G401.6 (cell line): ENCODE measurements at regions not wholly inside any gene's neighbourhood (a gene's known extent, or its start where the extent isn't known, plus 50 kb on each side); places are given as distances from the start of the nearest gene placed in this dataset.

Experiments
- FAIRE-seq: peaks from 2 replicates; lab custom pipeline; 2012; peaks lifted over from hg19 to GRCh38; lab: Jason Lieb, UNC

DNA sequence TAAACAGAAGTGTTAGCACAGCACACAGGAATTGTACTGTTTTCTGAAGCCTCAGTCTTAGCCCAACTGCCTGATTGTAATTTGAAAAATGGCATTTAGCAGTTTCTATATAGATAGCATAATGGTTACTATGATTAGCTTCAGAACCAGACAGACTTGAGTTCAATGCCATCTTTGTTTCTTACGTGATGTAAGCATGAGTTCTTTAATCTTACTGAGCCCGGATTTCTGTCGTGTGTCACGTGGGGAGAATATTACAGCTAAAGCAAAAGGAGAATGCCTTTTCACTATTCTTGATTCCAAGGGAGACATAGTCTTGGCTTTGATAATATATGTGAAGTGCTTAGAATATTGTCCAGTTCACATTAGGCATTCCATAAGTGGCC is 407.3 kb downstream of the STIM2 start:
- FAIRE-seq = no peak

DNA sequence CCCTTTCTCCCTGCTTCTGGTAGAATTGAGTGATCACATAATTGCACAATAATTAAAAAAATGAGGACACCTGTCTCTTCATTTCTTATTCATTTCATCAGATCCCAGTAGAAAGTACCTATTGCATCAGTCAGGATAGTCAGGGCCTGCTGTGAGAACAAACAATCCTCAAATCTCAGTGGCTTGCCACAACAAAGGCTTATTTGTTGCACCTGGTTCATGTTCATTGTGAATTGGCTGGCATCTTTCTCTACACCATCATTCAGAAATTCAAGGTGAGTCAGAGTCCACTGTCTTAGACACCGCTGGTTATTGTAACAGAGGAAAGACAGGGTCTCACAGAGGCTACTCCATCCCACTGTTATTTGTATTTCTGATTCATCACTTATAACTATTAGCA is 409.8 kb downstream of the STIM2 start:
- no peak for FAIRE-seq

DNA sequence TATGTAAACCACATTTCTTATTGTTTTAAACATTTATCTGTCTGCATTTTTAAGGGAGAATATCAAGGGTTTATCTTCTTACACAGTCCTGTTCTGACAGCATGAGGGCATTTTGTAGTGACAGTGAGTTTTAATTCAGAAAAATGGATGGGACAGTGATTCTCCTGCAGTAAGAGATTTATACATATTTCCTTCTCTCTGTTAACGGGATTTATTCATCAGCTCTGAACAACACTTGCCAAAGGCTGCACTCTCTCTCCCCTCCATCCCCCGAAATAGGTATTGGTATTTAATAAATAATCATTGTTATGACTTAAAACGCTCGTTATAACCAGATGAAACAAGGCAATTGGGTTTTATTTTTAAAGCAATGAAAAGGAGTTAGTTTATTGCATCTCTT is 410.9 kb downstream of the STIM2 start:
- no peak for FAIRE-seq

DNA sequence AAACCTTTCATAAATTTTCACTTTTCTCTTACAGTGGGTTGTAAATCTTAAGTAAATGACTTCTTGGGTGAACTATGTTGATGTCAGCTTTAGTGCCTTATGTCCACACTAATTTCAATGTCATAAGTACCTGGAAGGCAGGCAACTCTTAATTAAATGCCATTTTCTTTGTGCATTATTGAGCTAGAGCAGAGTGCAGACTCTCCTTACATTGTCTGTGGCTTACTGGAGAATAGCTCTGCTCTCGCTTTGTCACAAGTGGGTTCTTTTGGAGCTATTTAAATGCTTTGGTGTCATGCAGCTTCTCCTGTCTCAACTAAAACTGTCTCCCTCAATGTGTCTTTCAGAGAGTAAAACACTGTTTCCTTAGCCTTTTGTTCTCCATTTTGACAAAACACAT is 411.6 kb downstream of the STIM2 start:
- FAIRE-seq = no peak

DNA sequence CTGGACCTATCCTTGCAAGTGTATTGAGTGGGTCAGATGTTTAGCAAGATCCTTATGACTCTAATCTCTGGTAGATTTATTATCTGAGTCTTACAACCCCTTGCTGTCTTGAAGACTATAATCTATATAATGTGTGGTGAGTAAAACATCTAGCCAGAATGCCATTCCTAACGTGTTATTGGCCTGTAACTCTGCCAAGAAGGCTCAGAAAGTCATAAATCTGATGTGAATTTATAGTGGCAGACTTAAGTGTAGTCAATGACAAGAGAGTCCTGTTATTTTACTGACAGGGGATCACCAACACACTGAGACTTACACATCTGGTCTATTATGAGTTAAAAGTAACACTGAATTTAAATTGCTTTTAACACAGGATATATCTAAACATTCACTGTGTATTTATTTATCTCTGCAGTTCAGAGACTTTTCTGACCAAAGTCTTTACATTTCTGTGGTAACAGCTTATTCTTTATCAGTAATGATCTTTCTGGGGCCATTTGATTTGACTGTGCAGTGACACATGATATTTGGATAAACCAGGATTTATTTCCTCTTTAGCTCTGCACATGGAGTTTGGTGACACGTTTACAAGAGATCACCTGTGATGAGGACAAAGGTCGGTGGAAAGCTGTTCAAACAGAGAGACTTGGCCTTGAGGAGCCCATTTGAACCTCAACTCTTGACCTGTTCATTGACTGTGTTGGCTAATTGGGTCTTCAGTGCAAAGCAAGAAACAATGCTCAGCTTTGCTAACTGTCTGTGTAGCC is 415.8 kb downstream of the STIM2 start:
- FAIRE-seq = no peak

DNA sequence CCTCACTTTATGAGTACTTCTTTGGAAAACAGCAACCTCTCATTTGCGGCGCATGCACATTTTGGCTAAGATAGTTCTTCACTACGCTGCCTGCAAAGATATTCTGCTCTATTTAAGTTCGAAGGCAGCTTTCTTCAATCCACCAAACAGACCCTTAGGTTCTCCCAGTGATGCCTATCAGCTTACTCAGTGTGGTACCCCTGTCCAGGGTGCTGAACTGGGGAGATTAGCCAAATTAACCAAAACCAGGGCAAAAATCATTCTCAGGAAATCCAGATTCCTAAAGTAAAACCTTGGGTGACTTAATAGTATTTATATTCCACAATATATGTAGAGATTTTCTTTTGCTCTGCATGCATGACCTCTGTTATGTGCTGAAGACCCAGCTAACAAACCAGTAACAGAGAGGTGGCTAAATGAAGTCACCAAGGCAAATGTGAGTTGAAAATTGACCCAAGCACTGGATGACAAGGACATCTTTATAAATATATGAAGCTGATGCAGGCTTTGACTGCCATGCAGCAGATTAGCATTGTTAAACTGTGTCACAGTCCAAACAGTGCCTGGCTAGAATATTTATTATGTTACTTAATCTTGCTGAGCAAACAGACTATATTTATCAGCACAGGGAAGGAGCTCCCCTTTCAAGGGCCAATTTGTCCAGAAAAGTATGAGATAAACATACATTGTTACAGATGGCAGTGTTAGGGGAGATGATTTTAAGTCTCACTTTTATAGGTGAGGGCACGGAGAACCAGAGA is 418.2 kb downstream of the STIM2 start:
- no peak for FAIRE-seq

DNA sequence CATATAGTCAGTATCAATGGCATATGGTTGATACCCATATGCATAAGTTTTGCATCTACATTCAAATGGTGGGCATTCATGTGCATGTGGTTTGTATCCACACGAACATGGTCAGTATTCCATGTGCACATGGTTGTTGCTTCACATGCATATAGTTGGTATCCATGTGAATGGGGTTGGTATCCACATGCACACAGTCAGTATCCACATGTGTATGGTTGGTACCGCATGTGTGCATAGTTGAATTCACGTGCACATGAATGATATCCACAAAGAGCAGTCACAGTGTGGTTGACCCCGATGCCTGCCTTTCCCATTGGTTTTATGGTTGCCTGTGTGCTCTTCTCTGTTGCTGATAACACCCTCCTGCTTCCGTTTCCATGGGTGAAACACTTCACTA is 427.9 kb downstream of the STIM2 start:
- FAIRE-seq = no peak

DNA sequence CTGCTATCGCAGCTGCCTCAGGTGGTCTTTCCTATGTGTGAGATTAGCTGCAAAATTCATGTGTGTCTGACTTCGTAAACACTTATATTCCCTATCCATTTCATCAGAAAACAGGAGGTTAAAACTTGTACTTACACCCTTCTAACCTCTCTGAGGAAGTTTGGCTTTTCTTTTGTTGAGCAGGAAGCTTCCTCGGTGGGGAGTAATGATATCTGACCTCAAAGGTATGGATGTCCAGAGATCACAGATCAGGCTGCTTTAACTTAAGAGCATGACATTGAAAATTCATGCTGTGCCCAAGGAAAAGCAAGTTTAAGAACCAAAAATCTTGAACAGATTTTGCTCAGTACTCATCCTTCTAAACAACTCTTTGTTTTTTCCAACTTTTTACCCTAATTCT is 429.1 kb downstream of the STIM2 start:
- no peak for FAIRE-seq

DNA sequence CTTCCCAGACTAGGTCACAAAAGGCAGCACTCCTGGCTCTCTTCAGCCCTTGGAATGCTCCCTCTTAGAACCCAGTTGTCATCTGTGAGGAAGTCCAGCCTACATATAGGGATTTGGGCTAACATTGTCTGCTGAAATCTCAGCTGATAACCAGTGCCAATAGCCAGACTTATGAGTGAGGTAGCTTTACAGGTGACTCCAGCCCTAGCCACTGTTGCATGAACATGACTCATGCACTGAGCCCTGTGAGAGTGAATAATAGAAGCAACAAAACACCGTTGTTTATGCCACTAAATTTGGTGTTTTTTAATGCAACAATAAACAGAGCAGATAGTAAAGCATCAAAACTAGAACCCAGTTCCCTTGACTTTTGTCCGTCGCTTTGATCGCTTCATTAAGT is 433.2 kb downstream of the STIM2 start:
- FAIRE-seq = no peak

DNA sequence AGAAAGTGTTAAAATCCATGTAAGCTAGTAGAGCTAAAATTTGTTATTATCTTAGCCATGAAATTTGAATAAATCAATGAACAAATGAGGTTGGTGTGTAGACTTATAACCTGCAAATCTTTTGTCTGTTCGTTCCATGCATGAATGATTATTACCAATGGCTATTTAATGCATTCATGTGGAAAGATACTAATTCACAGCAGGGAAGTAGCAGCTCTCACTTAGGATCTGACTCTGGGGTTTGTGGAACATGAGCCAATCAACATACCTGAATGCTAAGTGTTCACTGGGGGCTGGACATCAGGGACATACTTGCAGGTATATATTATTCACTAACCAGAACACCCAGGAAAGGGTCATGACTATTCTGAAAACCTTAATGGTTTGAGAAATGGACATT is 444.1 kb downstream of the STIM2 start:
- no peak for FAIRE-seq

DNA sequence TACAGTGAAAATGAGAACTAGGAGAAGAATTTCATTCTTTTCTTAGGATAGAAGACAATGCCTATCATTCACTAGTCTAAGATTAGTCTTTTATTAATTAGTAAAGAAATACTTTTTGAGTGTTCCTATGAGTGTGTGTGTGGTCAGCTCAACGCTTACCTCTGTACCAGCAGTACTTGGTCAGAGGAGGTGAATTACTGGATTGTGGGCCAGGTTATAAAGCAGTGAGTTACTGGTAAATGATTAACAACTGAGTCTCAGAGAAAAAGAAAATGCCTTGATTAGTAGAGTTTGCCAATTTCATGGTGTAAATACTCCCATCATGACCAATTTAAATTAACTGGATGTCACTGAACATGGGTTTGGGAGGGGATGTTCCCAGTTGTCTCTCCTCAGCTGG is 444.6 kb downstream of the STIM2 start:
- FAIRE-seq = no peak

DNA sequence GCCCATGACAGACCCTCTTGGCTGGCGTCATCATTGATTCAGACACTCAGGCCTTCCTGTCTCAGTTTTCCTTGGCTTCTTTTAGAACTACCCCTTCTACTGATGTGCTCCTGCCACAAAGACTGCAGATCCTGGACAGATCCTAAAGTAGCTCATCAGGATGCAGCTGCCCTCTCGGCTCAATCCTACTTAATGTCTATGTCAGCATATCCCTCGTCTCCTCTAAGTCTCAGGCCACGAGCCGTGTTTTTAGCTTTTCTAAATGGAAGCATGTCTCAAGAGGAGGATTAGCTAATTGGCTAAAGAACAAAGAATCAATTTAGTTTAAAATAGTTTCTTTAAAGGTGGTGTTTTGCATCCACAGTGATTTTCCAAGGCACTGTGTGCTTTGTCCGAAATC is 447.7 kb downstream of the STIM2 start:
- no peak for FAIRE-seq

DNA sequence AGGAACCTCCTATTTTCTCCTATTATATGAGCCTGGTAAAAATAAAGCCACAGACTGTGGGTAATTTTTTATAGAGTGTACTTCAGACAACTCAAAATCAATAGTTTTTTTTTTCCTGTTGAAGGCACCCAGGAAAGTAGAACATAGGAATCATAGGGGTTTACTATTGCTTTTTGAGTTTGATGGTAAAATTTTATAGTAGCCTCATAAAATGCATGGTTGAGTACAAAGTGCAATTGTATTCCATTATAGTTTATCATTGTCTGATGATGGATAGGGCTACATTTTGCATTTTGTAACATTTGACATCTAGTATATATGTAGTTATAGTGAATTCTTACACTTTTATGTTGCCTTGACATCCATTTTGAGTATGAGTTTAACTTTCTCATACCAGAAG is 455.0 kb downstream of the STIM2 start:
- no peak for FAIRE-seq

DNA sequence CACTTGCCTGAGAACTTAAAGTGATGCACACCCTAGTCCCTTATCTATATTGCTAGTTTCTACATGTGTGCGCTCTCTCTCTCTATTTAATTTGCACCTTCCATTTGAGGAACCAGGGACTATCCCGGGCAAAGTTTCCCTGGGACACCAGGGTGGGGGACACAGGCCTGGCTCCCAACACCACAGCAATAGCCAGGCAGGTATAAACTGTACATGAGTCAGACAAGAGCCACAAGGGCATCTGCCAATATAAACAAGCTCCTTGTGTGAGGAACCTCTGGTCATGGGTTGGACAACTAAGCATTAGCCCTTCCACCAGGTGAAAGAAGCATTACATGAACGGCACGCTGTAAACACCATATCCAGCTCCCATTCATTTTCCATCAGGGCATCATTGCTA is 455.5 kb downstream of the STIM2 start:
- no peak for FAIRE-seq

DNA sequence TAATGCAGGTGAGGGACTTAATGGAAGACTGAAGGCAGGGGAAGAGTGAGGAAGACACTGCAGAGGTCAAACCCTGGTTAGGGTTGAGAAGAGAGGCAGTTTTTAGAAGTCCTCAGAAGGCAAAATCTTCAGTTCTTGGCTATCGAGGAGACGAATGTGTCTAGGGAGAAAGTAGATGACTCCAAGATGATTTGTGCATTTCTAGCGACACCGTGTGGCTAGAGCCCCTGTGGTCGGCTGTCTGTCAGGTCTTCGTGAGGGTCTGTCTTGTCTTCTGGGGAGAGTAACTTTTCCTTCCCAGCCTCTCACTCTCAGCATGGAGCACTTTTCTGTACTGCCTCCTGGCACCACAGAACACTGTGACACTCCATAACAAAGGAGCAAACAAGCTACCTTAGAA is 458.1 kb downstream of the STIM2 start:
- FAIRE-seq = no peak

DNA sequence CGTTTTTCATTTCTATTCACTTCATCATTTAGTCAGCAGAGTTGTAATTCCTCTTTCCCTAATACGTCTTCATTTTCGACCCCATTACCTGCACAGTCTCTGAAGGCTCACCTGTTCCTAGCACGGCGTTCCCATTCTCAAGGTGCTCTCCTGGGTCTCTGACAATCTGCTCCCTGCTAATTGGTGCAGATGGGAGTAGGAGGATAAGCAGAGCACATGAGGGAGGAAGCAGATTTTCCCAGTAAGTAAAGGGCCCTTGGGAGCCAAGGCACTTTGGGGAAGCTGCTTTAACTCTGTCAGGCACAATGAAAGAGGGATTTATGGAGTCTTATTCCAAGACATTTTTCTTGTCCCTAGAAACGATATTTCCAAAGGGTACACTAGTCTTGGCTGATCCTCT is 466.4 kb downstream of the STIM2 start:
- no peak for FAIRE-seq

DNA sequence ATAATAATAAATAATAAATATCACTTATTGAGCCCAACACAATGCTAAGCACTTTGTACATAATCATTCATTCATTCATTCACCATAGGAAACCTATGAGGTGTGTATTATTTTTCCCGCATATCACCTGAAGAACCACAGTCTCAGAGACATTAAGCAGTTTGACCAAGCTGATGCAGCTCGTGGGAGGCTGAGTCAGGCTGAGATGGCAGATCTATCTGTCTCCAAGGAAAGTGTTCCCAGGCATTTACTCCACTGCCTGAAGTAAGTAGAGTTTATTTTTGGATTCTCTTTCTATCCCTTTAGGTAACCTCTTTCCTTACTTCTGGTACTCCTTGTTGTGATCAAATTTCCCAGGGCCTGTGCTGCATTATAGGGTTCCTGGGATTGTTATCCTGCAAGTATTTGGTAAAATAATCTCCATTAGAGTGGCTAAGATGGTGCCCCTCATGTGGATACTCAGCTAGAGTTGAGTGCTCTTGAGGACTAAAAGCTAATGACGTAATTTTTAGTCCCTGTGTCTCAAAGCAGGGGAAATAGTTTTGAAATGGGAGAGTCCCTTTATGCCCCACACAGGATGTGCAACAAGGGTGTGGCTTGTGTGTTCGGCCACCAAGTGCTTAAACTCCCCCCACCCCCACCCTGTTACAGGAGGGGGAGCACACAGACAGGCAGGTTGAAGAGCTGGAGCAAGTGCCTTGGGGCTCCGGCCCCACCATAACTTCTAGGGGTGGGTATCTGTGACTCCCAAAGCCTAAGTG is 467.0 kb downstream of the STIM2 start:
- no peak for FAIRE-seq

DNA sequence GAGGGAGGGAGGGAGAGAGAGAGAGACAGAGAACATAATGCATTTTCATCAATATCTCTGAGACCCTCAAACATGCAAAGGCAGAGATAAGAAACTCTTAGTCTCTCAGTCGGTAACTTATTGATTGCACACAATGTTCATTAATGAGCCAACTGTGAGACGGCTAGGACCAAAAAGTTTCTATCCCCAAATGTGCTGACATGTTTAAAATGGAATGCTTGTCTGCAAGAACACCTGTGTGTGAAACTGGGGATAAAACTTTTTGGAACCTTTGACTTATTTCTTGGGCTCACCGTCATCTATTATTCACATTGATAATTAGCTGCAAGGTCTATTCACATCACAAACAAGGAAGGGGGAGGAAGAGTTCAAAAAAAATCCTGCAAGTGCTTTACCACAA is 477.9 kb downstream of the STIM2 start:
- FAIRE-seq = no peak

DNA sequence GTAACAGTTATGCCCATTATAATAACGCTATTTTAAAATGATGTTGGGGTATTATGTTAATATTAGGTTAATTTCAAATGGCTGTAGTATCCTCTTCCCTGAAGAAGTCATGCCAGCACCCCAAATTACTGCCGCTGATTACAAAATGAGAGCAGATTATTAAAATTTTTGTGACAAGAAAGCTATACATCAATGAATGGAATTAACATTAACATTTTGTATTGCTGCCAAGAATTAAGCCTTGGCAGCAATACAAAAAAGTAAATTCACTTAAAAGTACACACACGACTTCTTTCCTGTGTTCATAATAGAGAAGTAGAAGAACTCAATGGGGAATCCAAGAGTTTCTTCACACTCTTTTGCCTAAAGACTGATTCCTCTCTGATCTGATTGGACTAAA is 482.8 kb downstream of the STIM2 start:
- FAIRE-seq = no peak

DNA sequence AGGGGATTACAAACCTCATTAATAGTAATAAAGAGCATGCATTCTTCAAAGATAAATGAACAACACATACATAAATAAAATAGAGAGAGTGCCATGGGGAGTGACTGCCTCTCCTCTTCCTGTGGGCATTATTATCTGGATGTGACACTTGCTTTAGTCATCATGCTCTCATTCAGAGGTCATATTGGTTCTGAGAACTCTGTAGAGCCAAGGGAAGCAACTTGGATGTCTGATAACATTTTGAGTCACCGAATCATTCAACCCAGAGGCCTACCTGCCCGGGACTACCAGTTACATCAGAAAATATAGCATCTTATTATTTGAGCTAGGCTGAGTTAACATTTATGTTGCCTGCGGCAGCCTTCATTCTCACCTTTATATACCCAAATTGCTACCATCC is 489.5 kb downstream of the STIM2 start:
- FAIRE-seq = no peak

DNA sequence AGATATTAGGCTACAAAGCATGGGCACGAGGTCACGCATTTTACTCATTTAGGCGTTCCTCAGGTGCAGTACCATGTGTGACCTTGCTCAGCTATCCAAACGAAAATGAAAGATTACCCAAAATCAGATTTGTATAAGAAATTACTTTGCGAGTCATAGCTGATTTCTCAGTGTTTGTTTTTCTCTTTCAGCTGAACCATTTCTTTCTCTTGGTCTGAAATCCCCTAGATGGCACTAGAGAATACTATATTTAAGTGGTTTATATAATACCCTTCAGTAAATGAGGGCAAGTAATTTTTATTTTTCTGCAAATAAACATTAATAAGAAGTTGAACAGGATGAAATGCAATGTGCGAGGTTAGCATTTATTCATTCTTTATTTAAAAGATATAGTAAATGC is 496.6 kb downstream of the STIM2 start:
- no peak for FAIRE-seq

DNA sequence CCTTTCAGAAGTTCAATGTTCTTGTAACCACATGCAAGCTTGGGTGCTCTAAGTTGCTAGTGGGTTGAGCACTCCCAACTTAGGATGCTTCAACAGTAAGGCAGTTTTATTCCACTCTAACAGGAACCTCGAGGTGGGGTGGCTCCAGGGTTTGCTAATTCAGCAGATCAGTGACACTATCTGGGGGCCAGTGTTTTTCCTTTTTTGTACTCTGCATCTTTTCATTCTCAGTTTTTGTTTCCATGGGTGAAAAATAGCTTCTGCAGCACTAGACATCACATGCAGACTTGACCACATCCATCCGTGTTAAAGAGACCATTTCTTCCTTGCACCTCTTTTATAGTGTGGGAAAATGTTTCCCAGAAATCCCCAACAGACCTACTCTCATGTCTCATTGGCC is 497.6 kb downstream of the STIM2 start:
- no peak for FAIRE-seq

DNA sequence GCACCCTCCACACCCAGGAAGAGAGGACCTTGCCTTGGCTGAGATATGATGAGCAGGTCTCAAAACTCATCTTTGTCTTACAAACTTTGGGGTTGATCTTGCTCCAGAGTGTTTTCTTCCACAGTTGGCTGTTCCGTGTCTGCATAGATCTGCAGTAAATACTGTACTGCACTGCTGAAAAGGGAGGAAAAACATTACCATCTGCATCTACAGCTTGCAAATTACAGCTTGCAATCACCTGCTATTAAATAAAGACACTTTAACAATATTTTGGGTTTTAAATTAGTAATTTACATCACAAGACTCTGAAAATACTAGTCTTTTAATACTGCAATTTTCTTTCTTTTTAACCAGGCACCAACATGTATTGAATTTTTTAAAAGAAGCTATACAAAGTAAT is 499.5 kb downstream of the STIM2 start:
- FAIRE-seq = no peak
